T-cell (primary cell): ENCODE measurements at regions not wholly inside any gene's neighbourhood (a gene's known extent, or its start where the extent isn't known, plus 50 kb on each side); places are given as distances from the start of the nearest gene placed in this dataset.

Source experiments
- ATAC-seq, 4 experiments: fragments of 200-7000 bp in 3 of 4; fragments of 150-1000 bp in 1 of 4; cut with Tn5 transposase; replicated peaks in 1 of 4; 1 replicate in 3 of 4; 2 replicates in 1 of 4; pipeline ENCODE4 v1.10.0; 2021; ENCODE audit warnings: moderate library complexity in 3 of 4, mild to moderate bottlenecking in 2 of 4, moderate number of reproducible peaks in 1 of 4
- CTCF ChIA-PET, 2 donors: fragments of 300-600 bp; sonication (Branson Sonifier 250); formaldehyde crosslinking; loops; one replicate each; lab custom pipeline; 2022; ENCODE audit warnings: antibody characterized with exemption in 2 of 2; lab: Charles Lee
- POLR2A ChIA-PET, 2 donors: fragments of 300-600 bp; sonication (Branson Sonifier 250); formaldehyde crosslinking; loops; one replicate each; lab custom pipeline; 2022; ENCODE audit warnings: antibody characterized with exemption in 2 of 2; lab: Charles Lee
- DNase-seq, 35 experiments: peaks; one replicate each; pipeline versions ENCODE4 v3.0.0 to v3.0.0-alpha.2; 2013 to 2023
- H3K27ac ChIP-seq: one replicate; pipeline ENCODE4 v1.5.1; 2013; ENCODE audit warnings: low read length
- H3K27me3 ChIP-seq, 2 experiments: replicated peaks in 1 of 2; 1 replicate in 1 of 2; 2 replicates in 1 of 2; pipeline versions ENCODE4 v1.6.1 to v1.7.0; 2013; ENCODE audit warnings: low read length in 1 of 2, mixed read lengths in 1 of 2; ENCODE audit not compliant: control insufficient read depth in 2 of 2, insufficient read depth in 2 of 2; ENCODE audit errors: extremely low read depth in 1 of 2
- H3K36me3 ChIP-seq, 2 donors: 1 replicate in 1 of 2; 2 replicates in 1 of 2; pipeline versions ENCODE4 v1.6.1 to v1.7.0; 2013; ENCODE audit warnings: low read length in 1 of 2; ENCODE audit not compliant: control insufficient read depth in 2 of 2, insufficient read depth in 1 of 2; ENCODE audit errors: extremely low read depth in 1 of 2
- H3K4me1 ChIP-seq, 2 experiments: 1 replicate in 1 of 2; 2 replicates in 1 of 2; pipeline versions ENCODE4 v1.6.1 to v1.7.0; 2013; ENCODE audit warnings: low read length in 2 of 2, mixed read lengths in 1 of 2; ENCODE audit not compliant: insufficient read depth in 2 of 2, control insufficient read depth in 1 of 2; ENCODE audit errors: extremely low read depth in 1 of 2
- H3K4me3 ChIP-seq, 2 donors: 1 replicate in 1 of 2; 2 replicates in 1 of 2; pipeline versions ENCODE4 v1.5.1 to v1.7.0; 2013; ENCODE audit warnings: mild to moderate bottlenecking in 2 of 2, low read length in 1 of 2, moderate library complexity in 1 of 2; ENCODE audit not compliant: control insufficient read depth in 1 of 2; ENCODE audit errors: extremely low read depth in 1 of 2
- H3K9me3 ChIP-seq: 2 replicates; pipeline ENCODE4 v1.7.0; 2013
- H3K27ac Mint-ChIP-seq, 2 donors: one replicate each; pipeline ENCODE4 v1.8.0; 2020 to 2021; ENCODE audit warnings: mild to moderate bottlenecking in 2 of 2, mixed read lengths in 2 of 2
- H3K27me3 Mint-ChIP-seq, 2 donors: one replicate each; pipeline ENCODE4 v1.8.0; 2021 to 2022; ENCODE audit warnings: mixed read lengths in 2 of 2
- H3K36me3 Mint-ChIP-seq: one replicate; pipeline ENCODE4 v1.8.0; 2021; ENCODE audit warnings: mixed read lengths
- H3K4me1 Mint-ChIP-seq, 3 donors: one replicate each; pipeline ENCODE4 v1.8.0; 2020 to 2022; ENCODE audit warnings: mixed read lengths in 3 of 3, mild to moderate bottlenecking in 1 of 3
- H3K4me3 Mint-ChIP-seq, 3 donors: one replicate each; pipeline ENCODE4 v1.8.0; 2020 to 2022; ENCODE audit warnings: mild to moderate bottlenecking in 3 of 3, mixed read lengths in 3 of 3, moderate library complexity in 3 of 3
- H3K9me3 Mint-ChIP-seq, 3 donors: one replicate each; pipeline ENCODE4 v1.8.0; 2020 to 2022; ENCODE audit warnings: mixed read lengths in 3 of 3
- WGBS: methylation state at CpG from one replicate; pipeline ENCODE4 v1.1.5; 2013; ENCODE audit warnings: missing lambda C conversion rate; ENCODE audit not compliant: insufficient coverage; 5-methylcytosine and 5-hydroxymethylcytosine counted together

DNA sequence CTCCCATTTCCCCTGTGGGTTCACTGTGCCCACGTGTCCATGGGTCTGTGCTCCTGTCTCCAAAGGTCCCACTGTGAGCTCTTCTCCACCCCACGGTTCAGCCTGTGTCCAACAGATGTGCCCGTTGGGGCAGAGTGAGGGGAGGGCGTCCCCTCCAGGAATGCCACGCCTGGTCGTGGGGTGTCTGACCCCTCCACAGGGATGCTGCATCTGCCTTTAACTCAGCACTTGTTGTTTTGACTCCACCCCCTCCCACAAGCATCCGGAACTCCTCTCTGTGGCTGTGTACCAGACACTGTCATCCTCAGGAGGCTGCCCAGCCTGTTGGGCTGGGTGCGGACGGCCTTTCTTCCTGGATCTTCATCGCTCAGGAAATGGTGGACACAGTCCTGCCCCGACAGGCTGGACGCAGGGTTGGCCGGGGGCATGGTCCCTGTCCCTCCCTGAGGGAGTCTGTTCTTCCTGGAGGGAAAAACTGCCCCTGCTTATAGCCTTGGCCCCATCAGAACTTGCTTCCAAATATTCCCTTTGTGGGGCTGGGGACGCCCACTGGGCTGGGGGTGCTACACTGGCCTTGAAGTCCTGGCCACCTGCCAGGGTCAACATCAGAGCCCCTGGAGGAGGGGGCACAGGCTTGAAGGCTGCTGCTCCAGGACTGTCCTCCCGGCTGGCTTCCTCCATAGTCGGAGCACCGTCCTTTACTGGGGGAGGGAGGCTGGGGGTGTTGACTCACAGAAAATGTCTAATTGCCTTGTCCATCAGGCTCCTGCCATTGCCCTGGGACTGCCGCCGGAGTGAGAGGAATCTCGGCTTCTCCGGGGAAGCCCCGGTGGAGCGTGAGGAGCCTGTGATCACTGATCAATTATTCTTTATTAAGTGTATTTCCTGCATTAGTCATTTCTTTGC, 182.0 kb upstream of the C1orf174 start:
- CTCF ChIA-PET, result no interaction called here
- no peaks in the 10 kb centered on the region for H3K36me3 Mint-ChIP-seq
- peaks cover 0 to 9% (median 0%) of the 10 kb centered on the region in 3 donors for H3K9me3 Mint-ChIP-seq
- 72% methylated on average over 11 of the region's 23 CpGs for WGBS
- Histone ChIP-seq H3K27ac (no peak overlapping the region), H3K36me3 (no peaks in the 10 kb centered on the region), H3K27me3 (peaks cover 0 to 25% of the 10 kb centered on the region in 2 experiments), H3K9me3 (no peaks in the 10 kb centered on the region), H3K4me3 (no peak overlapping the region), H3K4me1 (no peaks in the 10 kb centered on the region)
- H3K4me1 Mint-ChIP-seq, result no peaks in the 10 kb centered on the region
- ATAC-seq (no peak), DNase-seq (no peak)
- H3K27me3 Mint-ChIP-seq, result peaks cover 2 to 6% of the 10 kb centered on the region in 2 donors
- H3K27ac Mint-ChIP-seq, result no peak overlapping the region
- H3K4me3 Mint-ChIP-seq, result no peak overlapping the region
- POLR2A ChIA-PET, result no interaction called here

DNA sequence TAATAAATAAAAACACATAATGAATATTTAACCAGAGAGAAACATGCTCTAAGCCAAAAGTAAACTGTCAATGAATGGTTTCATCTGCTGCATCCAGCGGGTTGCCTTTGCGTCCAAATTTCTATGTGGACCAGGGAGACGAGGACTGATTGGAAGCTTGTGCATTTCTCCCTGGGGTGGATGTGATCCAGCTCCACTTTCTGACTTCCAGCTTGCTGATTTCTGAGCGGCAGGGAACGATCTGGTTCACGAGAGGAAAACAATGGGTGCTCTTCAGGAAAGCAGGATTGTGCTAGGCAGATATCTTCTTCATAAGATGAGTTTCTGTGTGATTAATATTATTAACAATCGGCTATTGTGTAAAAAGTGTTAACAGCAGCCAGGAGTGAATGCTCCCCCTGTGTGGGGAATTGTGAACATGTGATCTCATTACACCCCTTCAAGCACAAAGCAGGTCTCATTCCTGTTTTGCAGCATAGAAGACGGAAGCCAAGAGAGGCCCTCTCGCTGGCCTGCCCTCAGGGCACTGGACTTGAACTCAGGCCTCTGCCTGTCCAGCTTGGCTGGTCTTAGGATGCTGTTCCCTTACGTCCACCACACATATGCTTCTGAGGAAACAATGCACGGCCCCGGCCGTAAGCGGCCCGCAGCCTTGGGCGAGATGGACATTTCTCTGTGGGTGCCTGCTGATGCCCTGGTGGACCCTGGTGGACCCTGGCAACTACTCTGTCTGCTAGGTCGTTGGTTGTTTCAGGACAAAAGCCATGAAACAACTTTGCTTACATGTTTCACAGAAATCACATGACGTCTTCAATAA, 183.4 kb upstream of the C1orf174 start:
- peaks cover 0 to 28% of the 10 kb centered on the region in 2 experiments for H3K27me3 ChIP-seq
- no peaks in the 10 kb centered on the region for H3K4me1 Mint-ChIP-seq
- no peak overlapping the region for H3K27ac Mint-ChIP-seq
- peaks cover 0 to 9% (median 0%) of the 10 kb centered on the region in 3 donors for H3K9me3 Mint-ChIP-seq
- H3K9me3 ChIP-seq, result no peaks in the 10 kb centered on the region
- CTCF ChIA-PET, result no interaction called here
- 79% methylated on average over 14 of the region's 18 CpGs for WGBS
- H3K27me3 Mint-ChIP-seq, result peaks cover 7 to 10% of the 10 kb centered on the region in 2 donors
- ATAC-seq (peak in 1 of 4 experiments; percentile 19), DNase-seq (no peak)
- no peak overlapping the region for H3K4me3 ChIP-seq
- POLR2A ChIA-PET, result no interaction called here
- H3K27ac ChIP-seq, result no peak overlapping the region
- H3K4me3 Mint-ChIP-seq, result no peak overlapping the region
- H3K4me1 ChIP-seq, result no peaks in the 10 kb centered on the region
- no peaks in the 10 kb centered on the region for H3K36me3 ChIP-seq
- no peaks in the 10 kb centered on the region for H3K36me3 Mint-ChIP-seq

DNA sequence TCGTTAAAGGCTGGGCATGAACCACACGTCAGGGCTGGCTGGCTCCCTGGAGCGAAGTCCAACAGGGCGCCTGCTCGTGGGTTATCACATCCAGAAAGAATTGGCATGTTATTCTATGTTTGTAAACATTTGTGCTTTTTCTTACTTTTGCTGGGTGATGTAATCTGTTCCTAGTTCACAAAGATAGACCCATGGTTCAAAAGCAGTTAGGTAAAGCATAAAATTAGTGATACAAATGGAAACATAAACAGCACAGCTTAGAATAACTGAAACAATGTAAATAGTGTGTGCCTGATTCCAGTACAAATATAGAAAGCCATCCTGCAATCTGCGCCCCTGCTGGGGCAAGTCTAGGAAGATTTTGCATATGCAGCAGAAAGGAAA, 184.0 kb upstream of the C1orf174 start:
- no peaks in the 10 kb centered on the region for H3K9me3 ChIP-seq
- no peaks in the 10 kb centered on the region for H3K36me3 ChIP-seq
- CTCF ChIA-PET, result no interaction called here
- H3K4me3 ChIP-seq, result no peak overlapping the region
- no peak overlapping the region for H3K4me3 Mint-ChIP-seq
- 100% methylated on average over 1 of the region's 6 CpGs for whole genome bisulfite sequencing
- H3K4me1 Mint-ChIP-seq, result no peaks in the 10 kb centered on the region
- H3K36me3 Mint-ChIP-seq, result no peaks in the 10 kb centered on the region
- peaks cover 0 to 34% of the 10 kb centered on the region in 2 experiments for H3K27me3 ChIP-seq
- H3K4me1 ChIP-seq, result no peaks in the 10 kb centered on the region
- H3K27ac ChIP-seq, result no peak overlapping the region
- no peak overlapping the region for H3K27ac Mint-ChIP-seq
- ATAC-seq (no peak), DNase-seq (no peak)
- peaks cover 0 to 9% (median 0%) of the 10 kb centered on the region in 3 donors for H3K9me3 Mint-ChIP-seq
- POLR2A ChIA-PET, result no interaction called here
- H3K27me3 Mint-ChIP-seq, result peaks cover 8 to 10% of the 10 kb centered on the region in 2 donors

DNA sequence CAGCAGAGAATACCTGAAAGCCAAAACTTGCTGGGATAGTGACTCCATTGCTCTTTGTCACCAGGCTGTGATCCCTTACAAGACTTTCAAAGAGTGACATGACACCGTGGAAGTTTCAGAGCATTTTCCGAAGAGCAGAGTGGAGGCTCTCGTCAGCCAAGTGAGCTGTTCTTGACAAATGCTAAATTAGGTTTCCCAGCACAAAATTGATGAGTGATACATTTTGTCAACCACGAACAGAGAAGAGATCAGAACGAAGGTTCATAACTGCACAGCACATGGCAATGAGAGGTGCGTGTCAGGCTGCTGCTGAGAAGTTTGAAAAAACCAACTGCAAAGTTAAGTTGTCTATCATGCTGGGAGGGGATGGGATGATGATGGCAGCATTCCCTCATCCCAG, 184.4 kb upstream of the C1orf174 start:
- Histone ChIP-seq H3K4me1 (no peaks in the 10 kb centered on the region), H3K27me3 (peaks cover 0 to 35% of the 10 kb centered on the region in 2 experiments), H3K4me3 (no peak overlapping the region), H3K27ac (no peak overlapping the region), H3K36me3 (no peaks in the 10 kb centered on the region), H3K9me3 (no peaks in the 10 kb centered on the region)
- H3K27me3 Mint-ChIP-seq, result peaks cover 8 to 10% of the 10 kb centered on the region in 2 donors
- no peak overlapping the region for H3K27ac Mint-ChIP-seq
- POLR2A ChIA-PET, result no interaction called here
- no peaks in the 10 kb centered on the region for H3K4me1 Mint-ChIP-seq
- H3K4me3 Mint-ChIP-seq, result no peak overlapping the region
- 86% methylated on average over 5 of the region's 6 CpGs for WGBS
- H3K9me3 Mint-ChIP-seq, result peaks cover 0 to 7% (median 0%) of the 10 kb centered on the region in 3 donors
- CTCF ChIA-PET, result no interaction called here
- H3K36me3 Mint-ChIP-seq, result no peaks in the 10 kb centered on the region
- ATAC-seq (no peak), DNase-seq (no peak)

DNA sequence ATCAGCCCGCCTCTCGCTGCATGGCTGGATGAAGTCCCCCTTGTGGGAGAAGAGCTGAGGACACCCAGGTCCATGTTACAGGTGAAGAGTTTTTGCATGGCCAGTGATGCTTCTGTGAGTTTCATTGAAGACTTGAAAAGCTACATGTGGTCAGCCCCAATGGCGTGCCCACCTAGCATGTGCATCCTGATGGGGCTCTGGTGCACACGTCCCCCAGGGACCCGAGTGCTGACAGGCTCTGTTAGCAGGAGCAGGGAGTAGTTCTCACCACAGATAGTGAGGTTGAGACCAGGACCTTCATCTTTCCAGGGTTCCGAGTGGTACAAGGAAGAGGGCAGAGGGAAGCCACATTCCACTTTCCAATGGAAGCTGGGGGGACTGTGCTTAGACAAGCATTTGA, 184.8 kb upstream of the C1orf174 start:
- no peak for DNase-seq
- POLR2A ChIA-PET, result no interaction called here
- Histone ChIP-seq H3K9me3 (no peaks in the 10 kb centered on the region), H3K4me3 (no peak overlapping the region), H3K4me1 (no peaks in the 10 kb centered on the region), H3K27me3 (peaks cover 0 to 36% of the 10 kb centered on the region in 2 experiments), H3K27ac (no peak overlapping the region), H3K36me3 (no peaks in the 10 kb centered on the region)
- Mint-ChIP-seq H3K36me3 (no peaks in the 10 kb centered on the region), H3K27ac (no peak overlapping the region), H3K27me3 (peaks cover 6 to 10% of the 10 kb centered on the region in 2 donors), H3K9me3 (peaks cover 0 to 6% (median 0%) of the 10 kb centered on the region in 3 donors), H3K4me1 (no peaks in the 10 kb centered on the region), H3K4me3 (no peak overlapping the region)
- no peak for ATAC-seq
- CTCF ChIA-PET, result no interaction called here
- 87% methylated on average over 5 of the region's 6 CpGs for WGBS

DNA sequence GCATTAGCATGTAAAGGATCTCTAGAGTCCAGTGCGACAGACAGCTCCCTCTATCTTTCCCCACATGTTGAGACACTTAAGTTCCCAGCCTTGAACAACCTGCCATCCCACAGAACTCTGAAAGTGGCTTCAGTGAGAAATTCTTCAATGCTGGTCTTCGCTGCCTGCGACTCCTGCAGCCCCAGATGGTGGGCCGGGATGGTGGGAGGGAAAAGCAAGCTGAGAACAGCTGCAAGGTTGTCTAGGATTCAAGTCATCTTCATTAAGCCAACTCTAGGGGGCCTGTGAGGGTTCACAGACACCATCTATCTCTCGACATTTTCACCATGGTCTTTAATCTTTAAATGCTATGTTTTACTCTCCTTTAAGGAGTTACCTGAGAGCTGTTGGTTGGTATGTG, 185.5 kb upstream of the C1orf174 start:
- Histone ChIP-seq H3K27me3 (peaks cover 0 to 38% of the 10 kb centered on the region in 2 experiments), H3K4me1 (no peaks in the 10 kb centered on the region), H3K9me3 (no peaks in the 10 kb centered on the region), H3K36me3 (no peaks in the 10 kb centered on the region), H3K4me3 (no peak overlapping the region), H3K27ac (no peak overlapping the region)
- ATAC-seq (no peak), DNase-seq (no peak)
- H3K36me3 Mint-ChIP-seq, result no peaks in the 10 kb centered on the region
- 80% methylated on average over 1 of the region's 5 CpGs for WGBS
- CTCF ChIA-PET, result no interaction called here
- POLR2A ChIA-PET, result no interaction called here
- H3K27me3 Mint-ChIP-seq, result peaks cover 6 to 10% of the 10 kb centered on the region in 2 donors
- H3K27ac Mint-ChIP-seq, result no peak overlapping the region
- H3K4me1 Mint-ChIP-seq, result no peaks in the 10 kb centered on the region
- no peak overlapping the region for H3K4me3 Mint-ChIP-seq
- peaks cover 0 to 2% (median 0%) of the 10 kb centered on the region in 3 donors for H3K9me3 Mint-ChIP-seq
